ENCODE measurements at regions not wholly inside any gene's neighbourhood (a gene's known extent, or its start where the extent isn't known, plus 50 kb on each side); places are given as distances from the start of the nearest gene placed in this dataset.

- TF ChIP-seq CHD7 (IDR thresholded peaks at IDR 0.05; ENCODE audit: insufficient replicate concordance, low read length) (no peak), CTBP2 (IDR thresholded peaks at IDR 0.05; ENCODE audit: borderline replicate concordance, insufficient read depth, insufficient read length, low read length) (no peak), ASH2L (IDR thresholded peaks at IDR 0.05; ENCODE audit: low read length) (no peak), RXRA (IDR thresholded peaks at IDR 0.05; ENCODE audit: insufficient read depth, low read depth, low read length) (no peak), HDAC6 (IDR thresholded peaks at IDR 0.05; ENCODE audit: low read depth, low read length) (no peak), ATF2 (IDR thresholded peaks at IDR 0.05; ENCODE audit: low read length) (no peak), NRF1 (IDR thresholded peaks at IDR 0.05; ENCODE audit: low read depth, low read length) (no peak), TCF12 (IDR thresholded peaks at IDR 0.05; ENCODE audit: low read depth, low read length) (no peak)
These were observed 80.0 kb downstream of the NAV1 start (continued) for GRCh38 chr1:201618905-201619304.

Data from H1 (cell line).